Smooth muscle cell (in vitro differentiated cells): ENCODE measurements at regions not wholly inside any gene's neighbourhood (a gene's known extent, or its start where the extent isn't known, plus 50 kb on each side); places are given as distances from the start of the nearest gene placed in this dataset.

Source experiments
- DNase-seq: peaks from one replicate; lab custom pipeline; 2025; ENCODE audit not compliant: unreplicated experiment; lab: John Stamatoyannopoulos, UW
- H2AFZ ChIP-seq: fragments of 200-600 bp; sonication (generic); 2 replicates; pipeline ENCODE4 v1.6.0; 2016; ENCODE audit warnings: antibody characterized with exemption, low read depth, mild to moderate bottlenecking
- H3F3A ChIP-seq: fragments of 200-600 bp; sonication (generic); 2 replicates; pipeline ENCODE4 v1.6.0; 2017; ENCODE audit warnings: antibody characterized with exemption, low read depth
- H3K27ac ChIP-seq: fragments of 200-600 bp; sonication (generic); 2 replicates; pipeline ENCODE4 v1.5.1; 2016; ENCODE audit warnings: low read depth, mild to moderate bottlenecking
- H3K27me3 ChIP-seq: fragments of 200-600 bp; sonication (generic); 2 replicates; pipeline ENCODE4 v1.6.1; 2016; ENCODE audit warnings: low read depth, mild to moderate bottlenecking
- H3K36me3 ChIP-seq: fragments of 200-600 bp; sonication (generic); 2 replicates; pipeline ENCODE4 v1.5.1; 2016; ENCODE audit warnings: low read depth
- H3K4me1 ChIP-seq: fragments of 200-600 bp; sonication (generic); 2 replicates; pipeline ENCODE4 v1.5.1; 2016; ENCODE audit warnings: low read depth
- H3K4me2 ChIP-seq: fragments of 200-600 bp; sonication (generic); 2 replicates; pipeline ENCODE4 v1.6.0; 2016; ENCODE audit warnings: mild to moderate bottlenecking
- H3K4me3 ChIP-seq: fragments of 200-600 bp; sonication (generic); 2 replicates; pipeline ENCODE4 v1.5.1; 2016; ENCODE audit warnings: mild to moderate bottlenecking
- H3K79me2 ChIP-seq: fragments of 200-600 bp; sonication (generic); 2 replicates; pipeline ENCODE4 v1.6.0; 2016; ENCODE audit warnings: low read depth, mild to moderate bottlenecking
- H3K9ac ChIP-seq: fragments of 200-600 bp; sonication (generic); 2 replicates; pipeline ENCODE4 v1.6.0; 2016; ENCODE audit warnings: low read depth
- H3K9me3 ChIP-seq: fragments of 200-600 bp; sonication (generic); replicated peaks from 2 replicates; pipeline ENCODE4 v1.5.1; 2016; ENCODE audit warnings: low read depth
- H4K20me1 ChIP-seq: fragments of 200-600 bp; sonication (generic); 2 replicates; pipeline ENCODE4 v1.6.0; 2016; ENCODE audit warnings: low read depth
- WGBS: methylation state at CpG from one replicate; pipeline ENCODE4 v1.1.7; 2016; ENCODE audit warnings: low lambda C conversion rate; 5-methylcytosine and 5-hydroxymethylcytosine counted together
- TF ChIP-seq, protein P1 (sequence below): fragments of 200-600 bp; sonication (generic); IDR thresholded peaks from 2 replicates; pipeline ENCODE4 v1.5.1; 2017; ENCODE audit warnings: borderline replicate concordance, mild to moderate bottlenecking, antibody characterized with exemption; ENCODE audit not compliant: insufficient read depth, poor library complexity, severe bottlenecking

DNA sequence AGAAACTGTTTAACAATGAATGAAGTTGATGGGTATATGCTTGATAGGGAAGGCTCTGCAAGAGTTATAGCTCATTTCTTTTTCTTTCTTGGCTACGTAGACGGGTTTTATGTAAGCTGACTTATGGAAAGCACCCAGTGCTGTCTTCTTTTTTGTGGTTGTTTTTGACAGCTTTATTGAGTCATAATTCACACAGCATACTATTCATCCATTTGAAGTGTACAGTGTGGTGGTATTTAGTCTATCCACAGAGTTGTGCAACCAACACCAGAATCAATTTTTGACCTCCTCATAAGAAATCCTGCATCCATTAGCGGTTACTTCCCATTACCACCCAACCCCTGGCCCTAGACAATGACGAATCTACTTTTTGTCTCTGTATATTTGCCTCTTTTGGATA, 240.6 kb upstream of the KIAA1217 start:
- TF ChIP-seq, protein P1, sequence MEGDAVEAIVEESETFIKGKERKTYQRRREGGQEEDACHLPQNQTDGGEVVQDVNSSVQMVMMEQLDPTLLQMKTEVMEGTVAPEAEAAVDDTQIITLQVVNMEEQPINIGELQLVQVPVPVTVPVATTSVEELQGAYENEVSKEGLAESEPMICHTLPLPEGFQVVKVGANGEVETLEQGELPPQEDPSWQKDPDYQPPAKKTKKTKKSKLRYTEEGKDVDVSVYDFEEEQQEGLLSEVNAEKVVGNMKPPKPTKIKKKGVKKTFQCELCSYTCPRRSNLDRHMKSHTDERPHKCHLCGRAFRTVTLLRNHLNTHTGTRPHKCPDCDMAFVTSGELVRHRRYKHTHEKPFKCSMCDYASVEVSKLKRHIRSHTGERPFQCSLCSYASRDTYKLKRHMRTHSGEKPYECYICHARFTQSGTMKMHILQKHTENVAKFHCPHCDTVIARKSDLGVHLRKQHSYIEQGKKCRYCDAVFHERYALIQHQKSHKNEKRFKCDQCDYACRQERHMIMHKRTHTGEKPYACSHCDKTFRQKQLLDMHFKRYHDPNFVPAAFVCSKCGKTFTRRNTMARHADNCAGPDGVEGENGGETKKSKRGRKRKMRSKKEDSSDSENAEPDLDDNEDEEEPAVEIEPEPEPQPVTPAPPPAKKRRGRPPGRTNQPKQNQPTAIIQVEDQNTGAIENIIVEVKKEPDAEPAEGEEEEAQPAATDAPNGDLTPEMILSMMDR, result no peak

DNA sequence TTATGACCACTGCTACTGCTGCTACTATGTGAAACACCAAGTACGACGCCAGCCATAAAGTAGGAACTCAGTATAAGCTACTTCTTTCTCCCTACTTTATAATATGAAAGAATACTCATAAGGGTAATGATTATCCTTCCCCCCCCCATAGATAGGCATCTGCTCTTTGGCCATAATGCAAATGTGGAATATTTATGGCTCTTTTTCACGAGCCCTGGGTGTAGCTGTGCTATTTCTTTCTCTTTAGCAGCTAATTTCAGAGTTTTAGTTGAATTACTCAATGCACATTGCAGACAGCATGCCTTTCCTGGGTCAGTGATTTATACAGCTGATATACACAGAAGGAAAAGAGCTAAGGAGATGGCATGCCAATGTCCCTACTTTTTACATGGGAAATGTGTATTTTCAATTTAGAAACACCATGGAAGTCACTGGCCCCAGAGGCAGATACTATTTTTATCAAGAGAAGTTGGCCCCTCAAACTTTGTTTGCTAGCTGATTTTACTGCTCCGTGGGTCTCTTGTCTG, 234.1 kb upstream of the KIAA1217 start:
- Histone ChIP-seq H3K9me3 (no peaks in the 10 kb centered on the region), H3K36me3 (no peaks in the 10 kb centered on the region), H4K20me1 (no peaks in the 10 kb centered on the region), H3K27ac (no peak overlapping the region), H3K4me3 (no peak overlapping the region), H3K4me2 (no peak overlapping the region), H3K4me1 (no peaks in the 10 kb centered on the region), H3K27me3 (peaks cover 29% of the 10 kb centered on the region), H3K79me2 (no peaks in the 10 kb centered on the region), H3K9ac (no peak overlapping the region), H3F3A (no peaks in the 10 kb centered on the region), H2AFZ (no peak overlapping the region)
- no peak for DNase-seq
- TF ChIP-seq, protein P1, result no peak
- 79% methylated on average over 4 of the region's 4 CpGs for WGBS

More for the DNA sequence above, 240.6 kb upstream of the KIAA1217 start:
- no peaks in the 10 kb centered on the region for H3K79me2 ChIP-seq
- H3F3A ChIP-seq, result no peaks in the 10 kb centered on the region
- H3K4me2 ChIP-seq, result peak overlapping the region; percentile 7
- H3K27me3 ChIP-seq, result peaks cover 5% of the 10 kb centered on the region
- no peak overlapping the region for H2AFZ ChIP-seq
- H3K4me3 ChIP-seq, result no peak overlapping the region
- H4K20me1 ChIP-seq, result no peaks in the 10 kb centered on the region
- no peaks in the 10 kb centered on the region for H3K9me3 ChIP-seq
- no peak for DNase-seq
- no peaks in the 10 kb centered on the region for H3K36me3 ChIP-seq
- 27% methylated on average over 4 of the region's 4 CpGs for WGBS
- no peak overlapping the region for H3K9ac ChIP-seq
- H3K27ac ChIP-seq, result no peak overlapping the region
- H3K4me1 ChIP-seq, result no peaks in the 10 kb centered on the region

DNA sequence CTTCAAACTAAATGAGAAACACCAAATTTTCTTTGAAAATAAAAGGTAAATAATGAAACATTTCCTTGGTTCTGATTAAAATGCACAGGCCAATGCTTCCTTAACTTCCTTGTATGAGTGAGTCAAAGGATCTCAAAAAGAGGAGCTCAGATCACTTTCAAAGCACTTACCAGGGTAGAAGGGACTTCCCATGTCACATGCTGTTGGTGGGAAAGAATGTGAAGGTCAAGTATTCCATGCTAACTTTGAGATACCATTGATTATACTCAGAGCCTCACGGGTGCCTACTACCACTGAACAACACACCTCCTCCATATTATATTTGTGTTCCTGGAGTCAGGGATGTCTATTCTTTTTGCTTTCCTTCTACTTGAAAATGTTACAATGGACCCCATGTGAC, 233.5 kb upstream of the KIAA1217 start:
- Histone ChIP-seq H3K4me2 (no peak overlapping the region), H3F3A (no peaks in the 10 kb centered on the region), H3K9me3 (no peaks in the 10 kb centered on the region), H3K4me3 (no peak overlapping the region), H3K36me3 (no peaks in the 10 kb centered on the region), H3K4me1 (no peaks in the 10 kb centered on the region), H3K27me3 (peaks cover 29% of the 10 kb centered on the region), H3K27ac (no peak overlapping the region), H4K20me1 (no peaks in the 10 kb centered on the region), H3K9ac (no peak overlapping the region), H3K79me2 (no peaks in the 10 kb centered on the region), H2AFZ (no peak overlapping the region)
- TF ChIP-seq, protein P1, result no peak
- 94% methylated on average over 1 of the region's 1 CpG for WGBS
- no peak for DNase-seq

DNA sequence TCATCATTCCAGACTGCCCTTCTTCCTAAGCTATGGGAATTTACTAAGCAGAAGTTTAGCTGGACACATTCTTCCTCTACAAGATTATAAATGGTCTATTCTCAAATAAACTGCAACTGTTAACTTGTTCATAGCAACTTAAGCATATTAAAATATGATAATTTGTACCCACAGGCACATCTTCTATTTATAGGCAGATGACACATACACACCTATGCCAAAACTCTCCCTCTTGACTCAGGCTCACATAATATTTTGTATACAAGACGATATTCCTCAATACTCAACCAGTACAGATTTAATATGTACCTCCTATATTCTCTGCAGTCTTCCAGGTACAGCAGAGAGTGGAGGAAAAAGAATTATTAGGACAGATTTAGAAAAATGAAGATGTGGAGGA, 232.7 kb upstream of the KIAA1217 start:
- Histone ChIP-seq H2AFZ (no peak overlapping the region), H4K20me1 (no peaks in the 10 kb centered on the region), H3K4me1 (no peaks in the 10 kb centered on the region), H3K9me3 (no peaks in the 10 kb centered on the region), H3K36me3 (no peaks in the 10 kb centered on the region), H3K79me2 (no peaks in the 10 kb centered on the region), H3F3A (no peaks in the 10 kb centered on the region), H3K4me3 (no peak overlapping the region), H3K27ac (no peak overlapping the region), H3K9ac (no peak overlapping the region), H3K27me3 (peaks cover 29% of the 10 kb centered on the region), H3K4me2 (no peak overlapping the region)
- no peak for DNase-seq
- 91% methylated on average over 1 of the region's 1 CpG for WGBS
- TF ChIP-seq, protein P1, result no peak
